Retinal pigment epithelial cell (primary cell): ENCODE measurements at regions not wholly inside any gene's neighbourhood (a gene's known extent, or its start where the extent isn't known, plus 50 kb on each side); places are given as distances from the start of the nearest gene placed in this dataset.

Experiments
- DNase-seq: peaks from one replicate; pipeline ENCODE4 v3.0.0-alpha.2; 2010; ENCODE audit warnings: low read depth
- H3K4me3 ChIP-seq: 2 replicates; pipeline ENCODE4 v1.5.1; 2011; ENCODE audit warnings: mild to moderate bottlenecking, low read length, control low read depth, moderate library complexity
- TF ChIP-seq, protein P1 (sequence below): conservative IDR thresholded peaks from 2 replicates; pipeline ENCODE4 v1.5.1; 2011; ENCODE audit warnings: low read depth, low read length, control low read depth, inconsistent platforms

DNA sequence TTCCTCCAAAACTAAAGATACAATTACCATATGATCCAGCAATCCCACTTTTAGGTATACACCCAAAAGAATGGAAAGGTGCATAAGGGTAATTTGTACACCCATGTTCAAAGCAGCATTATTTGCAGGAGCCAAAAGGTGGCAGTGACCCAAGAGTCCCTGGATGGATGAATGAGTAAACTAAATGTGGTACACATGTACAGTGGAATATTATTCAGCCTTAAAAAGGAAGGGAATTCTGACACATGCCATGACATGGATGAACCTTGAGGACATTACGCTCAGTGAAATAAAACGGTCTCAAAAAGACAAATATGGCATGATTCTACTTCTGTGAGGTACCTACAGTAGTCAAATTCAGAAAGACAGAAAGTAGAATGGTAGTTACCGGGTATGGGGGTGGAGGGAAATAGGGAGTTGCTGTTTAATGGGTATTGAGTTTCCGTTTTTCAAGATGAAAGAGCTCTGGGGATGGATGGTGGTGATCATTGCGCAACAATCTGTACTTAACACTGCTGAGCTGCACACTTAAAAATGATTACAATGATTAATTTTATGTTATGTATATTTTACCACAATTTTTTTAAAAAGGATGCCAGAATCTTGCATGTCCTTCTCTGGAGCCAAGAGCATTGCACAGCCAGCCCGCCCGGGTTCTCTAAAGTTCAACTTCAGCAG, 518.9 kb upstream of the JARID2 start:
- no peak for DNase-seq
- H3K4me3 ChIP-seq: no peak overlapping the region
- TF ChIP-seq, protein P1, sequence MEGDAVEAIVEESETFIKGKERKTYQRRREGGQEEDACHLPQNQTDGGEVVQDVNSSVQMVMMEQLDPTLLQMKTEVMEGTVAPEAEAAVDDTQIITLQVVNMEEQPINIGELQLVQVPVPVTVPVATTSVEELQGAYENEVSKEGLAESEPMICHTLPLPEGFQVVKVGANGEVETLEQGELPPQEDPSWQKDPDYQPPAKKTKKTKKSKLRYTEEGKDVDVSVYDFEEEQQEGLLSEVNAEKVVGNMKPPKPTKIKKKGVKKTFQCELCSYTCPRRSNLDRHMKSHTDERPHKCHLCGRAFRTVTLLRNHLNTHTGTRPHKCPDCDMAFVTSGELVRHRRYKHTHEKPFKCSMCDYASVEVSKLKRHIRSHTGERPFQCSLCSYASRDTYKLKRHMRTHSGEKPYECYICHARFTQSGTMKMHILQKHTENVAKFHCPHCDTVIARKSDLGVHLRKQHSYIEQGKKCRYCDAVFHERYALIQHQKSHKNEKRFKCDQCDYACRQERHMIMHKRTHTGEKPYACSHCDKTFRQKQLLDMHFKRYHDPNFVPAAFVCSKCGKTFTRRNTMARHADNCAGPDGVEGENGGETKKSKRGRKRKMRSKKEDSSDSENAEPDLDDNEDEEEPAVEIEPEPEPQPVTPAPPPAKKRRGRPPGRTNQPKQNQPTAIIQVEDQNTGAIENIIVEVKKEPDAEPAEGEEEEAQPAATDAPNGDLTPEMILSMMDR: no peak

DNA sequence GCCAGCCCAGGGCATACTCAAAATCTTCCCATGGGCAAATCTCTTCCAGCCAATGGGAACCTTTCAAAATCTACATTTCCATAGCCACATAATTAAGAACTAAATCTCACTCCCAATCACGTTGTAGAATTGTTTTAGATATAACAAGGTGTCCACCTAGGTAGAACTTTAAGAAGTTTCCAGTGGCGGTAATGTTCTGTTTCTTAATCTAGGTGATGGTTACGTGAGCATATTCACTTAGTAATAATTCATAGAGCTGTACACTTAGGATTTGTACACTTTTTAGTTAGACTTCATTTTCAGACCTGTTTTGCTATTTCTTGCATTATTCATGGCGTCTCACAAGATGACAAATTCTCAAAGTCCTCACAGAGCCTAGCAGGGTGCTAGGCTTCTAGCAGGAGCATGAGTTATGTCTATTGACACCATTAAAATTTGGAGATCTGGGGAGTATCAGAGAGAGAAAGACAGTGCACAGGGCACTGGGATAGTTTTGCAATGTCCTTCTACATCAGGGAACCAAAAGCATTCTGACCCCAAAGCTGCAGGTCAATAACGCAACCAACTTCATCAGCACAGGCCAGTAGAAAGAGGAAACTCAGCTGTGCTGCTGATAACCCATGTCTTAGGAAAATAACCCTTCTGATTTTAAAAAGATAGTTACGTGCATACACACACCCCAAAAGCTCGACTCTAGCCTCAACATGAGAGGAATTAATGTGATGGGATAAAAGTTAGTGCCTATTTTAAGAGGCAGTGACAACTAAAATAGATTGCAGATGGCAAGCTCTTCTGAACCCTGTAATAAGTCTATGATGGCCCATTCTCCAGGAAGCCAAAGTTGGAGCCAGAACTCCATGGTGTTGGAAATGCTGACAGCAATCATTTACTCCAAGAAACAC, 518.1 kb upstream of the JARID2 start:
- TF ChIP-seq, protein P1: no peak
- H3K4me3 ChIP-seq: no peak overlapping the region
- no peak for DNase-seq

DNA sequence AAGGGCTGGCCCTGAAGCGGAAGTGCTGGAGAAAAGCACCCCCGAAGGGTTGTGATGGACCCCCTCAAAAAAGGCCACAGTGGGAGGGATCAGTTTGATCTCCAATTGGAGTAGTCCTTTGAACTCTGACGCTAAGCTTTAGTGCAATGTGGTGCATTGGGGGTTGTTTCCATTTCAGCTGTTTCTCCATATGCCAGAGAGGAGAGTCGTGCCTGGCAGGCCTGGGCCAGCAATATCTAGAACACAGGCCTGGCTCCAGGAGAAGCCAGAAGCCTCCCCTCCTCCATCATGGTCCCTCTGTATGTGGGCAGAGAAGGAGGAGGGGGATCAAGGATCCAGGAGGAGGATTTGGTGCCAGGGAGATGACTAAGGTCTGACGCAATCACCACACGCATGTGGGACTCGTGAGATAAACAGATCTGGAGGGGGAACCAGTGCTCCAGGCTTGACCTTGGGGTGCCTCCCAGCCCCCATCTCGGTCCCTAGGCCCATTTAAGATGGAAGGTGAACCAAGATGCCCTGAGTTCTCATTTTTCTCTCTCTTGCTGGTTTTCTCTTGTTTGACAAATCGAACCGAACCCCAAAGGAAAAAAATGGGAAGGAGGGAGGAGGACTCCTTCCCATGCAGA, 517.4 kb upstream of the JARID2 start:
- no peak for DNase-seq
- H3K4me3 ChIP-seq: no peak overlapping the region
- TF ChIP-seq, protein P1: no peak

DNA sequence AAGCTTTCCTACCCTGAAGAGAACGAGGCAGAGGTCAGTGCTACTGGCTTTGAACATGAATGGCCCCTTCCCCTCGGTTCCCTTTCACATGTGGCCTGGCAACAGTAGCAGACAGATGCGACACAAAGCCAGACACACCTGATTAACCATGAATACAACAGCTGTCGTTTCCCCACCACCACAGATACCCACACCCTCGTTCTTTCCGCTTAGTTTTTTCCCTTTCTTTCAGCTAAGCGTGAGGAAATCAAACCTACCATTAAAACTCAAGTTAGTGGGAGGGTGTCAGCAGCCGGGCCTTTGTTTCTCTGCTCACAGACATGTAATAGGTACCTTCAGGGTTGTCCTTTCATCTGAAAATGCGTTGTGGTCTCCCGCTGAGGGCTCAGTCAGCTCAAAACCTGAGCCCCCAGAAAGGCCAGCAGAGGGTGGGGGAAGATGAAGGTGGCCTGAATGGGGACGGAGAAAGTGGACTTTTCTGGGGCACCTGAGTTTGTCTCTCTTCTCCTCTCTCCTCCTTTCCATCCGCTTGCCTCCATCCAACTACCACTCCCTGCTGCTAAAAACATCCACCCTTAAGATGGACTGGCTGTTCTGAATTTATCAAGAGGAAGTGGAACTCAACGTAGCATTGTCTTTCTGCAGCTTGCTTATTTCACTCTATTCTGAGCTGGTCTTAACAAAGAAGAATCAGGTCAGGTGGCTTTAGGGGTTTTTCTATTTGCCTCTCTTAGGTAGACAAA, 516.6 kb upstream of the JARID2 start:
- TF ChIP-seq, protein P1: no peak
- DNase-seq: no peak
- H3K4me3 ChIP-seq: no peak overlapping the region

DNA sequence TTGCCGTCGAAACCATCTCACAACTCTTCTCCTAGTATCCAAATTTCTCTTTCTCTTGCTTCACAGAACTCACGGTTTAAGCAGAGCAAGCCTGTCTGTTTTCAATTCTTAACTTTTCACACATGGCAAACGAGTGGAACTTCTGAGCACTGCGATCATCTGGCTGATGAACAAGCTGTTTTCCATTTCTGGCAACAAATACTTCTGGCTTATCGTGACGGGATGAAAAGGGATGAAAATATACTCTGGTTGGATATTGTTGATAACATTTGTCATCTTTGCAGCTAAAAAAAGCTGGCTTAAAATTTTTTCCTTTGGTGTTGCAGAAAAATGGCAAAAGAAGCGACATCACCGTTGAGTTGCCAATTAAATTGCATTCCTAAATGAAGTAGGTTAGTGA, 515.2 kb upstream of the JARID2 start:
- DNase-seq: no peak
- no peak overlapping the region for H3K4me3 ChIP-seq
- TF ChIP-seq, protein P1: no peak

DNA sequence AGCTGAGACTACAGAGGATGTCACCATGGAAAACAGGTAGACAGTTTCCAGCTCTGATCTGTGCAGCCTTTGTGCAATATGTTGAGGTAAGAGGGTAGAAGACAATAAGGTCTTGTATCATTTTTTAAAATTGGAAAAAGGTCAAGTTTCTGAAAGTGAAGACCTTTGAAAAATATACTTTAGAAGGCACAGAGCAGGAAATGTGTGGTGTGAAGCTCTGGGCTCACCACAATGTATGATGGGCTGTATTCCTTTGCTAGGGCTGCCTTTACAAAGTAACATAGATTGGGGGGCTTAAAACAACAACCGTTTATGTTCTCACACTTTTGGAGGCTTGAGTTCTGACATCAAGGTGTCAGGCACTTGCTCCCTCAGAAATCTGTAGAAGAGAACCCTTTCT, 514.3 kb upstream of the JARID2 start:
- H3K4me3 ChIP-seq: no peak overlapping the region
- TF ChIP-seq, protein P1: no peak
- no peak for DNase-seq
